ENCODE measurements at regions not wholly inside any gene's neighbourhood (a gene's known extent, or its start where the extent isn't known, plus 50 kb on each side); places are given as distances from the start of the nearest gene placed in this dataset.

- Mint-ChIP-seq H3K36me3 (ENCODE audit: low read depth) (no peaks in the 10 kb centered on the region), H3K27me3 (peaks cover 16% of the 10 kb centered on the region), H3K9me3 (no peaks in the 10 kb centered on the region), H3K4me1 (no peaks in the 10 kb centered on the region), H3K27ac (no peak overlapping the region), H3K4me3 (no peak overlapping the region)
- intact Hi-C loops (cut with micrococcal nuclease): no loop called here
- DNase-seq: no peak
Measured at GRCh38 chr11:19291064-19291463, 50.3 kb upstream of the E2F8 start.
